ENCODE measurements at regions not wholly inside any gene's neighbourhood (a gene's known extent, or its start where the extent isn't known, plus 50 kb on each side); places are given as distances from the start of the nearest gene placed in this dataset.

GRCh38 chr10:8417631-8418030 is 363.1 kb downstream of the GATA3 start:
- H3K79me2 ChIP-seq (ENCODE audit: low read depth): no peaks in the 10 kb centered on the region
- no peak overlapping the region for H3K27ac ChIP-seq
- Mint-ChIP-seq H3K9me3 (no peaks in the 10 kb centered on the region), H3K4me3 (no peak overlapping the region), H3K27me3 (ENCODE audit: insufficient read depth, low read depth) (no peaks in the 10 kb centered on the region), H3K4me1 (no peaks in the 10 kb centered on the region), H3K27ac (no peak overlapping the region), H3K36me3 (no peaks in the 10 kb centered on the region)
- H3F3A ChIP-seq (ENCODE audit: low read depth): no peaks in the 10 kb centered on the region
- no peak for DNase-seq (ENCODE audit: low spot score)
- H3K4me3 ChIP-seq: no peak overlapping the region
- no peaks in the 10 kb centered on the region for H4K20me1 ChIP-seq (ENCODE audit: low read depth)
- no peaks in the 10 kb centered on the region for H3K36me3 ChIP-seq
- no peaks in the 10 kb centered on the region for H3K27me3 ChIP-seq
- no peak overlapping the region for H3K4me2 ChIP-seq
- H2AFZ ChIP-seq (replicated peaks): no peak overlapping the region
- no peak for TF ChIP-seq CTCF (IDR thresholded peaks at IDR 0.05)
- TF ChIP-seq EZH2 (IDR thresholded peaks at IDR 0.05): no peak
- no peak for TF ChIP-seq EZH2phosphoT487 (IDR thresholded peaks at IDR 0.05)
- no peaks in the 10 kb centered on the region for H3K4me1 ChIP-seq
- H3K9ac ChIP-seq: no peak overlapping the region
- H3K9me3 ChIP-seq (ENCODE audit: low read depth): no peaks in the 10 kb centered on the region

- Histone ChIP-seq H3K4me1 (no peaks in the 10 kb centered on the region), H4K20me1 (ENCODE audit: low read depth) (no peaks in the 10 kb centered on the region), H3K27ac (no peak overlapping the region), H3K36me3 (no peaks in the 10 kb centered on the region), H3K4me2 (no peak overlapping the region), H3K4me3 (no peak overlapping the region), H3K79me2 (ENCODE audit: low read depth) (no peaks in the 10 kb centered on the region), H2AFZ (replicated peaks) (no peak overlapping the region), H3K27me3 (no peaks in the 10 kb centered on the region), H3K9me3 (ENCODE audit: low read depth) (no peaks in the 10 kb centered on the region), H3F3A (ENCODE audit: low read depth) (no peaks in the 10 kb centered on the region), H3K9ac (no peak overlapping the region)
- Mint-ChIP-seq H3K27ac (no peak overlapping the region), H3K9me3 (no peaks in the 10 kb centered on the region), H3K27me3 (ENCODE audit: insufficient read depth, low read depth) (no peaks in the 10 kb centered on the region), H3K4me1 (no peaks in the 10 kb centered on the region), H3K36me3 (no peaks in the 10 kb centered on the region), H3K4me3 (no peak overlapping the region)
- TF ChIP-seq EZH2phosphoT487 (IDR thresholded peaks at IDR 0.05): no peak
- TF ChIP-seq CTCF (IDR thresholded peaks at IDR 0.05): no peak
- TF ChIP-seq EZH2 (IDR thresholded peaks at IDR 0.05): no peak
- DNase-seq (ENCODE audit: low spot score): no peak
Observed at GRCh38 chr10:8418631-8419030, 364.1 kb downstream of the GATA3 start.

- Histone ChIP-seq H3K4me1 (no peaks in the 10 kb centered on the region), H3K4me2 (no peak overlapping the region), H4K20me1 (ENCODE audit: low read depth) (no peaks in the 10 kb centered on the region), H3K27me3 (no peaks in the 10 kb centered on the region), H3K9me3 (ENCODE audit: low read depth) (no peaks in the 10 kb centered on the region), H2AFZ (replicated peaks) (no peak overlapping the region), H3K36me3 (no peaks in the 10 kb centered on the region), H3K9ac (no peak overlapping the region), H3K79me2 (ENCODE audit: low read depth) (no peaks in the 10 kb centered on the region), H3K27ac (no peak overlapping the region), H3F3A (ENCODE audit: low read depth) (no peaks in the 10 kb centered on the region), H3K4me3 (no peak overlapping the region)
- Mint-ChIP-seq H3K36me3 (no peaks in the 10 kb centered on the region), H3K4me3 (no peak overlapping the region), H3K9me3 (no peaks in the 10 kb centered on the region), H3K27ac (no peak overlapping the region), H3K27me3 (ENCODE audit: insufficient read depth, low read depth) (no peaks in the 10 kb centered on the region), H3K4me1 (no peaks in the 10 kb centered on the region)
- TF ChIP-seq CTCF (IDR thresholded peaks at IDR 0.05) (no peak), EZH2phosphoT487 (IDR thresholded peaks at IDR 0.05) (no peak), EZH2 (IDR thresholded peaks at IDR 0.05) (no peak)
- DNase-seq (ENCODE audit: low spot score): no peak
Observed at GRCh38 chr10:8420182-8420581, 365.7 kb downstream of the GATA3 start.

Measured in neural progenitor cell (in vitro differentiated cells).